ENCODE measurements at regions not wholly inside any gene's neighbourhood (a gene's known extent, or its start where the extent isn't known, plus 50 kb on each side); places are given as distances from the start of the nearest gene placed in this dataset.
"Not testable (repeated sequence)": the region's sequence is repeated elsewhere in the genome, so short reads cannot be mapped to it uniquely, and the experiment has no call there.

DNA sequence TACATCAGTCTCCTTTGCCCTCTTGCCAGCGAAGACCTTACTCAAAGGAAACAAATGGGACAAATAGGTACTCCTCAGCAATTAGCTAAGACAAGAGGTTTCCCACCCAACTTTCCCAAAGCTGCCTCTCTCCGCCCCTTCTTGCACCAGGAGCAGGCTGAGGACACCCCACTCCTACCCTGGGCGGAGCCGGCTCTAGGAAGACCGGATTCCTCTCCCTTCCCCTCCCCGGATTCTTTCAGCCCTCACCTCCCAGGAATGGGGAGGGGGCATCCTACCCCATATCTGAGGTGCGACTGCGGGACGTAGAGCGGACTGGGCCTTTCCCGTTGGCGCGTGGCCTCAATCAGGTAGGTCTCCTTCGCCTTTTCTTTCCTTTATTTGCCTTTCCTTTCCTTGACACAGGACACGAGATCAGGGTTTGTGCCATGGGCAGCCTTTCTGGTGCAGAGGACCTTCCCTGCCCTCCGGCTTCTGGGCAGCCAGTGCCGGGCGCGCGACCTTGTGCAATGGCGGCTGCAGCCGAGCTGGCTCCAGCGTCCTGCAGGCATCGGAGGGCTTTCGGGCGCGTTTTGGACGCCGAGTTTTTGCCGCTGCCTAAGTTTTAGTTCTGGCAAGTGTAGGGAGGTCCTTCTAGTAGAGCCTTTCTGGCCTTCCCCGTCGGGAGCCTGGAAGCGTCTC lies 279.9 kb downstream of the PLS3 start:
- H3K4me3 Mint-ChIP-seq; H3K9me3 Mint-ChIP-seq; H3K36me3 Mint-ChIP-seq; H3K27ac Mint-ChIP-seq; ATAC-seq; DNase-seq (ENCODE audit: low spot score); H3K27me3 Mint-ChIP-seq; H3K4me1 Mint-ChIP-seq (ENCODE audit: low read depth in 2 of 2): not testable (repeated sequence)

DNA sequence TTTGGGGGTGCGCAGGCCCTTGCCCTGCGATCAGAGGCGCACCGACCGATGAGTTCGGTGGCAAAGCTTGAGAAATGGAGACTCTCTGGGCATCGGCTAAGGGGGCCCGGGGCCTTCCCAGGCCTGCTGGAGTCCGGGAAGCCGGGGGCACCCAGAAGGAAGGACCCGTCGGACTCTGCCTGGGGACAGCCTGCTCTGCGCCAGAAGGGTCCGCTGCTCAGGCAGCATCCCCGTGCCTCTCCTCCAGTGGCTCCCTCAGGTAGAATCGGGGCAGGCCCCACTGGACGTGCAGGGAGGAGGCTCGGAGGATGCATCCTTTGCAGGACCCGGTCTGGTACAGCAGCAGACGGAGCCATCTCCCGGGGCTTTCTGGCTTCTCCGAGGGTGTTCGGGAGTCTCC lies 290.0 kb downstream of the PLS3 start:
- H3K36me3 Mint-ChIP-seq; ATAC-seq; H3K27ac Mint-ChIP-seq; H3K4me1 Mint-ChIP-seq (ENCODE audit: low read depth in 2 of 2); H3K9me3 Mint-ChIP-seq; H3K27me3 Mint-ChIP-seq; H3K4me3 Mint-ChIP-seq: not testable (repeated sequence)
- DNase-seq (ENCODE audit: low spot score), result peak; percentile 58

DNA sequence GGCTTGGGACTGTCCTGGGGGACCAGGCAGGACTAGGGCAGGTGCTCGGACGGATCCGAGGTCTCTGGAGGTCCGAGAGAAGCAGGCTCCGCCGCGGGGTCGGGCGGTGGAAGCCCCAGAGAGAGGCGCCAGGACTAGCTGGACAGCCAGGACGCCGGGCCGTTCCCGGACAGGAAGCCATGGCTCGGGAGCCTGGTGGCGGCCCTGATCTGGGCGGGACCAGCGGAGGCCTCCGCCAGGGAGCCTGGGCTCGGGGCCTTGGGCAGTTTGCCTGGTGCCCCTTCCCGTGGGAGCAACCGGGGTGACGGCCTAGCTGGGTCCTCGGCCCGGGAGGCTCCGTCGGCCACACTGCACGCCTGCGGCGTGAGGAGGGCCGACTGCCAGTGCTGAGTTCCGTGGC lies 292.3 kb downstream of the PLS3 start:
- not testable (repeated sequence) for H3K4me3 Mint-ChIP-seq; ATAC-seq; H3K27ac Mint-ChIP-seq; H3K4me1 Mint-ChIP-seq (ENCODE audit: low read depth in 2 of 2); H3K9me3 Mint-ChIP-seq; H3K27me3 Mint-ChIP-seq; H3K36me3 Mint-ChIP-seq
- DNase-seq (ENCODE audit: low spot score), result peak; percentile 61

DNA sequence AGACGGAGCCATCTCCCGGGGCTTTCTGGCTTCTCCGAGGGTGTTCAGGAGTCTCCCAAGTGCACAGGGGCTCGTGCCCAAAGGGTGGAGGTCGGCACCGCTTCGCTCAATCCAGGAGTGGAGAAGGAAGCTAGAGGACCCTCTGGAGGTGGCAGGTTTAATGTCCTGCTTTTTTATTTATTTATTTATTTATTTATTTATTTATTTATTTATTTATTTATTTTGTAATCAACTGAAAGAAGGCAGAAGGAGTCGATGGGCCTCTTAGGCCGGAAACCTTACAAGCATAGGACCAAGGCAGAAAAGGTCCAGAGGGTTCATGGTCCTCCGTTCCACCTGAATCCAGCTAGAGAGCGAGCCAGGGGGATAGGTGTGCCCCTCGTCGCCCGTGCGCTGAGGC lies 289.4 kb upstream of the AGTR2 start:
- H3K36me3 Mint-ChIP-seq; H3K27me3 Mint-ChIP-seq; DNase-seq (ENCODE audit: low spot score); H3K27ac Mint-ChIP-seq; H3K9me3 Mint-ChIP-seq; H3K4me1 Mint-ChIP-seq (ENCODE audit: low read depth in 2 of 2); ATAC-seq; H3K4me3 Mint-ChIP-seq: not testable (repeated sequence)

DNA sequence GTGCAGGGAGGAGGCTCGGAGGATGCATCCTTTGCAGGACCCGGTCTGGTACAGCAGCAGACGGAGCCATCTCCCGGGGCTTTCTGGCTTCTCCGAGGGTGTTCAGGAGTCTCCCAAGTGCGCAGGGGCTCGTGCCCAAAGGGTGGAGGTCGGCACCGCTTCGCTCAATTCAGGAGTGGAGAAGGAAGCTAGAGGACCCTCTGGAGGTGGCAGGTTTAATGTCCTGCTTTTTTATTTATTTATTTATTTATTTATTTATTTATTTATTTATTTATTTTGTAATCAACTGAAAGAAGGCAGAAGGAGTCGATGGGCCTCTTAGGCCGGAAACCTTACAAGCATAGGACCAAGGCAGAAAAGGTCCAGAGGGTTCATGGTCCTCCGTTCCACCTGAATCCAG lies 286.4 kb upstream of the AGTR2 start:
- H3K4me1 Mint-ChIP-seq (ENCODE audit: low read depth in 2 of 2); ATAC-seq; H3K27me3 Mint-ChIP-seq; DNase-seq (ENCODE audit: low spot score); H3K36me3 Mint-ChIP-seq; H3K9me3 Mint-ChIP-seq; H3K4me3 Mint-ChIP-seq; H3K27ac Mint-ChIP-seq: not testable (repeated sequence)

DNA sequence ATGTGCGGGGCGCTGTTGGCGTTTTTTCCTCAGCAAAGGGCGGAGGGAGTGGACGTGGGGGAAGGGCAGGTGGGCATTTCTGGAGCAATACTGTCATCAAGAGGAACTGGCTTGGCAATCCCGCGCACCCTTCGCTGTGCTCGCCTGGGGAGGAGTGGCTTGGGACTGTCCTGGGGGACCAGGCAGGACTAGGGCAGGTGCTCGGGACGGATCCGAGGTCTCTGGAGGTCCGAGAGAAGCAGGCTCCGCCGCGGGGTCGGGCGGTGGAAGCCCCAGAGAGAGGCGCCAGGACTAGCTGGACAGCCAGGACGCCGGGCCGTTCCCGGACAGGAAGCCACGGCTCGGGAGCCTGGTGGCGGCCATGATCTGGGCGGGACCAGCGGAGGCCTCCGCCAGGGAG lies 282.5 kb upstream of the AGTR2 start:
- H3K27ac Mint-ChIP-seq; H3K36me3 Mint-ChIP-seq; H3K4me3 Mint-ChIP-seq; ATAC-seq; H3K27me3 Mint-ChIP-seq; H3K9me3 Mint-ChIP-seq; H3K4me1 Mint-ChIP-seq (ENCODE audit: low read depth in 2 of 2); DNase-seq (ENCODE audit: low spot score): not testable (repeated sequence)

DNA sequence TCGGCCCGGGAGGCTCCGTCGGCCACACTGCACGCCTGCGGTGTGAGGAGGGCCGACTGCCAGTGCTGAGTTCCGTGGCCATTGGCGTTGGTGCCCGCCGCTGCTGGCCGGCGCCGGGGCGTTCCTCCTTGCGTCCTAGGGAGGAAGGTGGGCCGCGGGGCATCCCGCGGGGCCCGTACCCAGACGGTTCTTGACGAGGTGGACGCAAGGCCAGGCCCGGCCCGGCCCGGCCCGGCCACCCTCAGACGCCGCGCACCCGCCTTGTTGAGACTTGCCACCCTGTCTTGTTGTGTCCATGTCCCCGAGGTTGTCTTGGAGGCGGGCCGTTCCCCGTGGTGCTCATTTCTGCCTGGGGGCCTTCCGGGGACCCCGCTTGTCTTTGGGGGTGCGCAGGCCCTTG lies 282.0 kb upstream of the AGTR2 start:
- not testable (repeated sequence) for H3K4me3 Mint-ChIP-seq; H3K4me1 Mint-ChIP-seq (ENCODE audit: low read depth in 2 of 2); H3K27me3 Mint-ChIP-seq; H3K9me3 Mint-ChIP-seq; ATAC-seq; H3K36me3 Mint-ChIP-seq; DNase-seq (ENCODE audit: low spot score); H3K27ac Mint-ChIP-seq

DNA sequence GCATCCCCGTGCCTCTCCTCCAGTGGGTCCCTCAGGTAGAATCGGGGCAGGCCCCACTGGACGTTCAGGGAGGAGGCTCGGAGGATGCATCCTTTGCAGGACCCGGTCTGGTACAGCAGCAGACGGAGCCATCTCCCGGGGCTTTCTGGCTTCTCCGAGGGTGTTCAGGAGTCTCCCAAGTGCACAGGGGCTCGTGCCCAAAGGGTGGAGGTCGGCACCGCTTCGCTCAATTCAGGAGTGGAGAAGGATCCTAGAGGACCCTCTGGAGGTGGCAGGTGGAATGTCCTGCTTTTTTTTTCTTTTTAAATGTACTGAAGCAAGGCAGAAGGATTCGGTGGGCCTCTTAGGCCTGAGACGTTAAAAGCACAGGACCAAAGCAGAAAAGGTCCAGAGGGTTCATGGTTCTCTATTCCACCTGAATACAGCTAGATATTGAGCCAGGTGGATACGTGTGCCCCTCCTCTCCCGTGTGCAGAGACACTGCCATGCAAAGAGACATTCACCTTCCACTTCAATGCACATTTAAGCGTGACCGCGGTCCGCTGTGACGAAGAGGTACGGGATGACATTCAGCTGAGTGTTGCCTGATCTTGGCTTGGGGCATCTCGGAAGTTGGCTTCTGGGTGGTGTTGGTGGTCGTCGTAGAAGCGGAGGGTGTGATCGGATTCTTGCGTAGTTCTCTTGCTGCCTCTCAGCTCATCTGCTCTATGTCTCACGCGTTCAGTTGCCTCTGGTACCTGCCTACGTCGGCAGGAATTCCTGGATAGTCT lies 281.2 kb upstream of the AGTR2 start:
- ATAC-seq, result no peak

DNA sequence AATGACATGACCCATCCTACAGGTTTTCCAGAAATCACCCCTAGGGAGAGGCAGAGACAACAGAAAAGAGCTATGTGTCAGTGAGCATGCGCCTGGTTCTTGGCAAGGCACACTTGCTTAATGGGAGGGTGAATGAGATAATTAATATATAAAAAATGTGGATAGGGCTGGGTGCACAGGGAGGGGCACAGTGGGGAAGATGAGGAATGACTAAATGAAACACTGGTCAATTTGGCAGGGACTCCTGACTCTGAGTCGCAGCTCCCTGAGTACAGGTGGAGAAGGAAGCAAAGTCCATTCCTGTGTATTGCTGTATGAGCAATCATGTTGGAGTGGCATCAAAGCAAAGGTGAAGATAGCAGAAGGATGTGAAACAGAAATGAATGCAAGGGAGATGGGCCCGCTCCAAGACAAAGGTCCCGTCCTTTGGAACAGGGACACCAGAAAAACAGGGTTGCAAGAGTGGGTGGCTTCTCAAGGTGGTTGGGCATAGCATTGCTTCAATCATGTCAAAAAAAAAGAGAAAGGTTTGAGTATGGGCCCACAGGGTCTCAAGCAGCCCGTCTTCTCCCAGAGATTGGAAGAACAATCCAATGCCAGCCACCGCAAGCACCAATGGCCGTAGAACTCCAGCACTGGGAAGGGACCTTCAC lies 278.4 kb upstream of the AGTR2 start:
- ATAC-seq, result no peak
- H3K9me3 Mint-ChIP-seq, result no peaks in the 10 kb centered on the region
- no peak overlapping the region for H3K27ac Mint-ChIP-seq

More for the DNA sequence above, 281.2 kb upstream of the AGTR2 start:
- Mint-ChIP-seq H3K4me1 (ENCODE audit: low read depth in 2 of 2) (no peaks in the 10 kb centered on the region), H3K27me3 (peaks cover 0 to 2% of the 10 kb centered on the region in 2 donors), H3K36me3 (no peaks in the 10 kb centered on the region), H3K9me3 (no peaks in the 10 kb centered on the region), H3K4me3 (no peak overlapping the region), H3K27ac (no peak overlapping the region)
- DNase-seq (ENCODE audit: low spot score), result no peak

DNA sequence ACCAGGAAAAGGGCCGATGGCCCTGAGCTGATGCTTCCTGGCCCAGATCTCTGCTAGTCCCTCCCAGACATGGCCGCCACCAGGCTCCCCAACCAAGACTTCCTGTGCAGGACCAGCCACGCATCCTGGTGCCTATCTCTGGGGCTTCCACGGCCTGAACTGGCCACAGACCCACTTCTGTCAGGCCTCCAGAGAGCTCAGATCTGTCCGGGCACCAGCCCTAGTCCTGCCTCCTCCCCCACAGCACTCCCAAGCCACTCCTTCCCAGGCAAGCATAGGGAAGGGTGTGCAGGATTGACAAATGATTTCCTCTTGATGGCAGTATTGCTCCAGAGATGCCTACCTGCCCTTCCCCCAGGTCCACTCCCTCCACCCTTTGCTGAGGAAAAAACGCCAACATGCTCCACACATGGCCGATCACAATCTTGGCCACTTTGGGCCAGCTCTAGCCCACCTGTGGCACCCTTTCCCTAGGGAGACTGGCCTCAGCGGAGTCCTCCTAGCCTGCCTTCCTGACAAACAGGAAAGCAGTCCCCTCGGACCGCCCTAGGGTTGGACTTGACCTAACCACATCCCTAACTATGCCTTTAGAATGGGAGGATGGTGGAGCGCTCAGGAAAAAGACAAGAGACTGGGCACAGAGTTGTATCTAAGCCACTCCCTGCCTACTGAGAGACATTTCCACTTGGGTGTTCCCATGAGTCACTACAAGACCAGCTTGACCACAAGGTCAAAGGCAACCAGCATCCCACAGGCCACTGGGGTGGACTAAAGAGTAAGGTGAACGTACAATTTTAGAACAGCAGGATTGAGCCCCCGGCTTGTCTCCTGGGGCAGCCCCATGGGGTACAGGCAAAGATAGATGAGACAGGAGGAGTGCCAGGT lies 277.5 kb upstream of the AGTR2 start:
- no peak overlapping the region for H3K4me3 Mint-ChIP-seq

More for the DNA sequence above, 278.4 kb upstream of the AGTR2 start:
- no peaks in the 10 kb centered on the region for H3K4me1 Mint-ChIP-seq (ENCODE audit: low read depth in 2 of 2)
- H3K36me3 Mint-ChIP-seq, result no peaks in the 10 kb centered on the region
- H3K27me3 Mint-ChIP-seq, result peaks cover 0 to 2% of the 10 kb centered on the region in 2 donors
- no peak for DNase-seq (ENCODE audit: low spot score)
- no peak overlapping the region for H3K4me3 Mint-ChIP-seq

DNA sequence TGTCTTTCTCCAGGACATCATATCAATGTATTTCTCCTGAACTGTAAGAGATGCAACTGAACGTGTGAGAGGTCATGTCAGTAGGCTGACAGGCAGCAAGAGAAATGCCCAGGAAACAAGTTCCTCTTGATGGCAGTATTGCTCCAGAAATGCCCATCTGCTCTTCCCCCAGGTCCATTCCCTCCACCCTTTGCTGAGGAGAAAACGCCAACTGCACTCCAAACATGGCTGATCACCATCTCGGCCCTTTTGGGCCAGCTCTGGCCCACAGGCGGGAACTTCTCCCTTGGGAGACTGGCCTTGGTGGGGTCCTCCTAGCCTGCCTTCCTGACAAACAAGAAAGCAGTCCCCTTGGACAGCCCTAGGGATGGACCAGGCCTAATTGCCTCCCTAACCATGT lies 276.5 kb upstream of the AGTR2 start:
- Mint-ChIP-seq H3K27me3 (peaks cover 0 to 2% of the 10 kb centered on the region in 2 donors), H3K4me1 (ENCODE audit: low read depth in 2 of 2) (no peaks in the 10 kb centered on the region), H3K36me3 (no peaks in the 10 kb centered on the region), H3K4me3 (no peak overlapping the region), H3K9me3 (no peaks in the 10 kb centered on the region), H3K27ac (no peak overlapping the region)
- no peak for ATAC-seq
- no peak for DNase-seq (ENCODE audit: low spot score)

More for the DNA sequence above, 277.5 kb upstream of the AGTR2 start:
- Mint-ChIP-seq H3K9me3 (no peaks in the 10 kb centered on the region), H3K27me3 (peaks cover 0 to 2% of the 10 kb centered on the region in 2 donors), H3K4me1 (ENCODE audit: low read depth in 2 of 2) (no peaks in the 10 kb centered on the region), H3K27ac (peak overlapping the region in 1 of 2 donors; percentile 56), H3K36me3 (no peaks in the 10 kb centered on the region)
- DNase-seq (ENCODE audit: low spot score), result no peak
- peak in 1 of 2 donors; percentile 64 for ATAC-seq

DNA sequence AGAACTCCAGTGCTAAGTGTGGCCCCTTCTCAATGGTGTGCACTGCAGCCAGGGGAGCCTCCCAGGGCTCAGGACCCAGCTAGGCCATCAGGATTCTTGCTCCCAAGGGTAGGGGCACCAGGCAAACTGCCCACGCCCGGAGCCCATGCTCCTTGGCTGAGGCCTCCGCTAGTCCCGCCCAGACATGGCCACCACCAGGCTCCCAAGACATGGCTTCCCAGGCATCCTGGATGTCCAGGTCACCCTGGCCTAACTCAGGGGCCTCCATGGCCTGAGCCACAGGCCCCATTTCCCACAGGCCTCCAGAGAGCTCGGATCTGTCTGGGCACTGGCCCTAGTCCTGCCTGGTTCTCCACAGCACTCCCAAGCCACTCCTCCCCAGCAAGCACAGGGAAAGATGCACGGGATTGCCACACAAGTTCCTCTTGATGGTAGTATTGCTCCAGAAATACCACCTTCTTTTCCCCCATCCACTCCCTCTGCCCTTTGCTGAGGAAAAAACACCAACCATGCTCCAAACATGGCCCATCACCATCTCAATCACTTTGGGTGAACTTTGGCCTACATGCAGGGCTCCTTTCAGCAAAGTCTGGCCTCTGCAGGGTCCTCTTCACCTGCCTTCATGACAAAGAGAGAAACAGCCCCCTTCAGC lies 274.7 kb upstream of the AGTR2 start:
- Mint-ChIP-seq H3K36me3 (no peaks in the 10 kb centered on the region), H3K9me3 (no peaks in the 10 kb centered on the region), H3K27me3 (peaks cover 0 to 2% of the 10 kb centered on the region in 2 donors), H3K4me3 (no peak overlapping the region), H3K27ac (no peak overlapping the region), H3K4me1 (ENCODE audit: low read depth in 2 of 2) (no peaks in the 10 kb centered on the region)
- ATAC-seq (no peak), DNase-seq (ENCODE audit: low spot score) (no peak)

DNA sequence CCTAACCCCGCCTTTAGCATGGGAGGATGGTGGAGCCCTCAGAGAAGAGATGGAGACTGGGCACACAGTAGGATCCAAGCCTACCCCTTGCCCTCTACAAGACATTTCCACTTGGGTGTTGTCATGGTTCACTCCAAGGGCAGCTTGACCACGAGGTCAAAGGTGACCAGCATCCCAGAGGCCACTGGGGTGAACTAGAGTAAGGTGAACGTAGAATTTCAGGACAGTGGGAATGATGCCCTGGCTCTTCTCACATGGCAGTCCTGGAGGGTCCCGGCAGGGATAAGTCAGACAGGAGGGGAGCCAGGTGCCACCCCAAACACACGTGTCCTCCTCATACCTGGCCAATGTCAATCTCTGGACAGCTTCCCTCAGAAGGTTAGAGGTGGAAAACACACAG lies 274.2 kb upstream of the AGTR2 start:
- no peaks in the 10 kb centered on the region for H3K4me1 Mint-ChIP-seq (ENCODE audit: low read depth in 2 of 2)
- no peak overlapping the region for H3K27ac Mint-ChIP-seq
- H3K27me3 Mint-ChIP-seq, result peaks cover 0 to 2% of the 10 kb centered on the region in 2 donors
- DNase-seq (ENCODE audit: low spot score) (no peak), ATAC-seq (no peak)
- H3K9me3 Mint-ChIP-seq, result no peaks in the 10 kb centered on the region
- H3K4me3 Mint-ChIP-seq, result no peak overlapping the region
- H3K36me3 Mint-ChIP-seq, result no peaks in the 10 kb centered on the region

All from natural killer cell treated with Interleukin-12 subunit alpha and Interleukin-12 subunit beta and Interleukin-15 and Interleukin-18, amount 100 ng/mL, for 72 hours (primary cell).